Upper lobe of left lung (tissue), 6 donors: ENCODE measurements at regions not wholly inside any gene's neighbourhood (a gene's known extent, or its start where the extent isn't known, plus 50 kb on each side); places are given as distances from the start of the nearest gene placed in this dataset.

Source experiments
- ATAC-seq, 2 donors: fragments of 200-7000 bp; cut with Tn5 transposase; one replicate each; pipeline ENCODE4 v1.9.1; 2022; ENCODE audit warnings: mild to moderate bottlenecking in 2 of 2, moderate library complexity in 2 of 2; ENCODE audit not compliant: low FRiP score in 2 of 2
- DNase-seq, 2 donors: peaks; one replicate each; pipeline ENCODE4 v3.0.0-alpha.2; 2019 to 2020
- H3K27ac ChIP-seq, 4 donors: fragments of 200-600 bp; sonication (generic); one replicate each; pipeline ENCODE4 v1.5.1; 2016 to 2019
- H3K27me3 ChIP-seq, 4 donors: fragments of 200-600 bp; sonication (generic); one replicate each; pipeline ENCODE4 v1.5.1; 2017 to 2019
- H3K36me3 ChIP-seq, 4 donors: fragments of 200-600 bp; sonication (generic); one replicate each; pipeline ENCODE4 v1.5.1; 2016 to 2019
- H3K4me1 ChIP-seq, 4 donors: fragments of 200-600 bp; sonication (generic); one replicate each; pipeline ENCODE4 v1.5.1; 2018 to 2019
- H3K4me3 ChIP-seq, 4 donors: fragments of 200-600 bp; sonication (generic); one replicate each; pipeline ENCODE4 v1.5.1; 2017 to 2019; ENCODE audit warnings: mild to moderate bottlenecking in 2 of 4, moderate library complexity in 1 of 4
- H3K9me3 ChIP-seq, 4 donors: fragments of 200-600 bp; sonication (generic); one replicate each; pipeline ENCODE4 v1.5.1; 2018 to 2019
- CTCF ChIP-seq, 6 experiments: fragments of 450-650 bp in 4 of 6; fragments of 200-600 bp in 2 of 6; sonication (generic) in 2 of 6; IDR thresholded peaks; one replicate each; pipeline ENCODE4 v1.5.1; 2016 to 2019; ENCODE audit warnings: antibody characterized with exemption in 6 of 6
- EP300 ChIP-seq, 4 donors: sonication (generic); formaldehyde crosslinking; IDR thresholded peaks; one replicate each; pipeline ENCODE4 v1.5.1; 2017; ENCODE audit warnings: antibody characterized with exemption in 4 of 4, control low read depth in 2 of 4
- POLR2A ChIP-seq, 4 donors: fragments of 450-650 bp; IDR thresholded peaks; one replicate each; pipeline ENCODE4 v1.5.1; 2016 to 2017; ENCODE audit warnings: antibody characterized with exemption in 4 of 4, mild to moderate bottlenecking in 2 of 4
- POLR2AphosphoS5 ChIP-seq, 2 donors: sonication (generic); formaldehyde crosslinking; IDR thresholded peaks; one replicate each; pipeline ENCODE4 v1.5.1; 2017; ENCODE audit warnings: antibody characterized with exemption in 2 of 2
- WGBS, 2 donors: methylation state at CpG; one replicate each; pipeline ENCODE4 v1.1.5; 2017 to 2018; 5-methylcytosine and 5-hydroxymethylcytosine counted together
- donor health status: DM: no; HTN: no; CAD: no; lungs with moderate emphysema.
- donor health status: DM: no; HTN: yes; CAD: no; lungs with severe emphysema.

GRCh38 chr2:199624958-199625357 lies 167.2 kb upstream of the SATB2 start:
- H3K27ac ChIP-seq, result no peak overlapping the region
- no peak for TF ChIP-seq POLR2A (IDR thresholded peaks at IDR 0.05)
- no peak for TF ChIP-seq CTCF (IDR thresholded peaks at IDR 0.05)
- no peak for TF ChIP-seq EP300 (IDR thresholded peaks at IDR 0.05)
- no peak for TF ChIP-seq POLR2AphosphoS5 (IDR thresholded peaks at IDR 0.05)
- 20 to 50% methylated on average over 1 of the region's 1 CpG for WGBS, 2 donors
- H3K9me3 ChIP-seq, result no peaks in the 10 kb centered on the region
- no peaks in the 10 kb centered on the region for H3K36me3 ChIP-seq
- H3K27me3 ChIP-seq, result no peaks in the 10 kb centered on the region
- peak; percentile 56 to 92 for ATAC-seq
- no peak overlapping the region for H3K4me3 ChIP-seq
- peaks cover 0 to 3% (median 0%) of the 10 kb centered on the region in 4 donors for H3K4me1 ChIP-seq
- peak in 1 of 2 donors; percentile 57 for DNase-seq

- Histone ChIP-seq H3K27me3 (no peaks in the 10 kb centered on the region), H3K4me1 (no peaks in the 10 kb centered on the region), H3K27ac (no peak overlapping the region), H3K4me3 (no peak overlapping the region), H3K36me3 (no peaks in the 10 kb centered on the region), H3K9me3 (no peaks in the 10 kb centered on the region)
- DNase-seq (no peak), ATAC-seq (no peak)
- 82 to 83% methylated on average over 4 of the region's 4 CpGs for WGBS, 2 donors
- TF ChIP-seq POLR2AphosphoS5 (IDR thresholded peaks at IDR 0.05), result no peak
- no peak for TF ChIP-seq EP300 (IDR thresholded peaks at IDR 0.05)
- no peak for TF ChIP-seq POLR2A (IDR thresholded peaks at IDR 0.05)
- no peak for TF ChIP-seq CTCF (IDR thresholded peaks at IDR 0.05)
Measured at GRCh38 chr2:199612509-199613130, 154.9 kb upstream of the SATB2 start.

- no peak for ATAC-seq
- WGBS, 2 donors, result 84 to 92% methylated on average over 3 of the region's 3 CpGs
Measured at GRCh38 chr2:199607914-199608313, 150.2 kb upstream of the SATB2 start.

GRCh38 chr2:199606193-199606780 lies 148.5 kb upstream of the SATB2 start:
- WGBS, 2 donors, result 66 to 74% methylated on average over 4 of the region's 4 CpGs
- Histone ChIP-seq H3K4me3 (no peak overlapping the region), H3K27me3 (peaks cover 0 to 7% (median 2%) of the 10 kb centered on the region in 4 donors), H3K4me1 (peaks cover 0 to 3% (median 0%) of the 10 kb centered on the region in 4 donors), H3K9me3 (no peaks in the 10 kb centered on the region), H3K27ac (no peak overlapping the region), H3K36me3 (no peaks in the 10 kb centered on the region)
- no peak for DNase-seq
- no peak for ATAC-seq
- TF ChIP-seq POLR2AphosphoS5 (IDR thresholded peaks at IDR 0.05) (no peak), EP300 (IDR thresholded peaks at IDR 0.05) (no peak), CTCF (IDR thresholded peaks at IDR 0.05) (no peak), POLR2A (IDR thresholded peaks at IDR 0.05) (no peak)

More at GRCh38 chr2:199607914-199608313, 150.2 kb upstream of the SATB2 start:
- peaks cover 0 to 7% (median 2%) of the 10 kb centered on the region in 4 donors for H3K27me3 ChIP-seq
- DNase-seq, result no peak
- peaks cover 0 to 3% (median 0%) of the 10 kb centered on the region in 4 donors for H3K4me1 ChIP-seq
- no peaks in the 10 kb centered on the region for H3K36me3 ChIP-seq
- TF ChIP-seq EP300 (IDR thresholded peaks at IDR 0.05) (no peak), CTCF (IDR thresholded peaks at IDR 0.05) (no peak), POLR2AphosphoS5 (IDR thresholded peaks at IDR 0.05) (no peak), POLR2A (IDR thresholded peaks at IDR 0.05) (no peak)
- H3K27ac ChIP-seq, result no peak overlapping the region
- no peaks in the 10 kb centered on the region for H3K9me3 ChIP-seq
- H3K4me3 ChIP-seq, result no peak overlapping the region
